GM21786 (cell line): ENCODE measurements at regions not wholly inside any gene's neighbourhood (a gene's known extent, or its start where the extent isn't known, plus 50 kb on each side); places are given as distances from the start of the nearest gene placed in this dataset.
"Not testable (repeated sequence)": the region's sequence is repeated elsewhere in the genome, so short reads cannot be mapped to it uniquely, and the experiment has no call there.

ENCODE experiments used
- ATAC-seq: cut with Tn5 transposase; IDR thresholded peaks from one replicate; pipeline ENCODE4 v1.9.1; 2021; ENCODE audit not compliant: unreplicated experiment

DNA sequence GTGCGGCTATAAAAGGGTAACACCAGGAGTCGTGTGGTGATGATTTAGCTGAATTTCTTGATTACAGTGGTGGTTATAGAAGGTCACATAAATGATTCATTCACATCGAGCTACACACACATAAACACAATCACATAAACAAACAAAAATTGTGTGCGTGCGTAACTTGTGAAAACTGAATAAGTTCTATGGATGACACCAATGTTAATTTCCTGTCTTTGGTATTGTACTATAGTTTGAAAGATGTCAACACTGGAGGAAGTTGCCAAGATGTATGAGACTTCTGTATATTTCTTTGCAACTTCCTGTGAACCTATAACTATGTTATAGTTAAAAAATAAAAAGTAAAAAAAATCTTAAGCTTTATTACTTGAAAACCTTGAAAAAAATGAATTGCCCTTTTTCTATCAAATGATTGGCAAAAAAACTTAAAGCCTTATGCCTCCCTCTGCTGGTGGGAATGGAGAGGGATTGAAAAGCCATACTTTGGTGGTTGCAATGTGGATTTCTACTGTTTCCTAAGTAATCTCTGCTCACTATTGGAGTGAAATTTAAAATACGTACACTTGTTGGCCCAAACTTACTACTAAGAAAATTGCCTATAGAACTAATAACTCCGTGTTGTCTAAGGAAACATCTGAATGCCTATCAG is 227.7 kb downstream of the RPIA start:
- no peak for ATAC-seq

DNA sequence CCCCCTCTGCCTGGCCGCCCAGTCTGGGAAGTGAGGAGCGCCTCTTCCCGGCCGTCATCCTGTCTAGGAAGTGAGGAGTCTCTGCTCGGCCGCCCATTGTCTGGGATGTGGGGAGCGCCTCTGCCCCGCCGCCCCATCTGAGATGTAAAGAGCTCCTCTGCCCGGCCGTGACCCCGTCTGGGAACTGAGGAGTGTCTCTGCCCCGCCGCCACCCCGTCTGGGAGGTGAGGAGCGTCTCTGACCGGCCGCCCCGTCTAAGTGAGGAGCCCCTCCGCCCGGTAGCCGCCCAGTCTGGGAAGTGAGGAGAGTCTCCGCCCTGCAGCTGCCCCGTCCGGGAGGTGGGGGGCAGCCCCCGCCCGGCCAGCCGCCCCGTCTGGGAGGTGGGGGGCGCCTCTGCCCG is 228.9 kb downstream of the RPIA start:
- not testable (repeated sequence) for ATAC-seq

DNA sequence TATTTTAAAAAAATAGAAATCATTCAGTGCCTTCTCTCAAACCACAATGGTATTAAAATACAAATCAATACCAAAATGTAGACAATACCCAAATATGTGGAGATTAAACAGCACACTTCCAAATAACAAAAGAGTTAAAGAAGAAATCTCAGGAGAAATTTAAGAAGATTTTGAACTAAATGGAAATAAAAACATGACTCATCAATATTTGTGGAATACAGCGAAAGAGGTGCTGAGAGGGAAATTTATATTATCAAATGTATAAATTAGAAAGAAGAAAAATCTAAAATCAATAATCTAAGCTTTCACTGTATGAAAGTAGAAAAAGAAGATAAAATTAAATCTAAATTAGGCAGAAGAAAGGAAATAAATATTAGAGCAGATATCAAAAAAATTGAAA is 233.1 kb downstream of the RPIA start:
- ATAC-seq, result no peak

DNA sequence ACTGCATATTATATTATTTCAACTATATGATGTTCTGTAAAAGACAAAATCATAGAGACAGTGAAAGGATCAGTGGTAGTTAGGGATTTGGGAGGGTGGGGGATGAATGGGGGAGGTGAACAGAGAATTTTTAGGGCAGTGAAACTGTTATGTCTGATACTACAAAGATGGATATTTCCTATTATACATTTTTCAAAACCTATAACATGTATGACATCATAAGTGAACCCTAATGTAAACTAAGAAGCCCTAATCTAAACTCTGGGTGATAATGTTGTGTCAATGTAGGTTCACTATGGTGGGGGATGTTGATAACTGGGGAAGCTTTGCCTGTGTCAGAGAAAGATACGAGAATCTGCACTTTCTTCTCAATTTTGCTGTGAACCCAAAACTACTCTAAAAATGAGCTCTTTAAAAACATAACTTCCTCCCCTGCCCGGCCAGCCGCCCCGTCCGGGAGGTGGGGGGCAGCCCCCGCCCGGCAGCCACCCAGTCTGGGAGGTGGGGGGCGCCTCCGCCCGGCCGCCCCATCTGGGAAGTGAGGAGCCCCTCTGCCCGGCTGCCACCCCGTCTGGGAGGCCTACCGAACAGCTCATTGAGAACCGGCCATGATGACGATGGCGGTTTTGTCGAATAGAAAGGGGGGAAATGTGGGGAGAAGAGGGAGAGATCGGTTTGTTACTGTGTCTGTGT is 234.4 kb downstream of the RPIA start:
- ATAC-seq, result no peak

DNA sequence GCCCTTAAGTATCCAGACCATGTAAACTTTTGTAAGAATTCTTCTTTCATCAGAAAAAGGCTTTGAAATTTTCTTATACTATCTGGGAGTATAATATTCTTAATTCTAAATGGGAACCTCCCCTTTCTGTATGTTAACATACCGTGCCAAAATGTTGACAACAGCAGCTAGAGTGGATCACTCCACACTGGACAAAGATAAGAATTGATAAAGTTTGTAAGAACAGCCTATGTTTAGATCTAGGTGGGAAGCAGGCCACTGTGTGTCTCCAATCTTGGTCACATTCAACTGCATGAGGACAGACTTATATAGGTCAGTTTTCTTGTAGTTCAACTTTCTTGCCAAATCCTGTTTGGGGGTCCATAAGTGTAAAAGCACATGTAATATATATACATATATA is 235.7 kb downstream of the RPIA start:
- no peak for ATAC-seq

DNA sequence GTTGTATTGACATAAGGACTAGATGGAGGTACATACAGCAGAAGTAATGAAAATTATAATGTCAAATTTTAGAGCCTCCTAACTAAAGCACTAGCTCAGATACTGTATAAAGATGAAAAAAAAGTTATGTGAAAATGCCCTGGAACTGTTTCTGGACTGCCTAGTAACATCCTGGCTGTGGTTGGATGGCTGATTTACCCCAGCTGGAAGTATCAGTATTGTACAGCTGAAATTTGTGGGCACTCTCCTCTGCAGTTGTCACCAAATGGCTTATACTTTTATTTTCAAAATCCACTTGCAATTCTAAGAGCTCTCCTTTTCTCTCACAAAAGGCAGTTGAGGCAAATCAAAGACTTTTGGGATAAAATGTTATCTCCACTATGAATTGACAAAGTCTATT is 239.2 kb downstream of the RPIA start:
- no peak for ATAC-seq

DNA sequence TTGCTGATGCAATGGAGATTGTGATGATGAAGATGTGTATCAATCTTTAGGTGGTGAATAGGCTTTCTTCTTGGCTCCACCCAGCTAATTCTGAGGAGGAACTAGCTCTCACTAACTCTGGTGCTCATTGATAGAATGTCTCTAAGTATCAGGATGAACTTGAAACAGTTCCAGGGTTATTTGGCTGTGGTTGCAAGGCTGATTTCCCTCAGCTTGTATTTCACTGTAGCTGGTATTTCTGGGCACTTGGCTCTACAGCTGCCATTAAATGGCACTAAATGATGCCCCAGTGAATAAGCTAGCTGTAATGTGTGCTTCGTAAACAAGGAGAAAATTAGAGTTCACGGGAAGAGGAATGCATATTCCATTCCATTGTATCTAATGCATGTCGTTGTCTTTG is 241.2 kb downstream of the RPIA start:
- ATAC-seq, result no peak

DNA sequence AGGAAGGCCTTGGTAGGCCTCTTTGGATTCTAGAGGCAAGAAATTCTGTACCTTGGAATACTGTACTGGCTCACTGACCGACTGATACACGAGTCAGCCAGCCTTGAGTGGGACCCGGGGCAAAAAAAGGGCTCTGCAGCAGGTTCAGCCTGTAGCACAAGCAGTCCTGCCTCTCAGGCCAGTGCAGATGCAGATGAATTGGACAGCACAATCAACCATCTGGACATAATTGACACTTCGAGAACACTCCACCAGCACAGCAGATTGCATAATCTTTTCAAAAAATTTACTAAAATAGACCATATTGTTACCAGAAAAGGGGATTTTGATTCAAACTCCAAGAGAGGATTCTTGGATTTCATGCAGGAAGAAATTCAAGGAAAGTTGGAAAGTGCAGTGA is 241.6 kb downstream of the RPIA start:
- no peak for ATAC-seq

DNA sequence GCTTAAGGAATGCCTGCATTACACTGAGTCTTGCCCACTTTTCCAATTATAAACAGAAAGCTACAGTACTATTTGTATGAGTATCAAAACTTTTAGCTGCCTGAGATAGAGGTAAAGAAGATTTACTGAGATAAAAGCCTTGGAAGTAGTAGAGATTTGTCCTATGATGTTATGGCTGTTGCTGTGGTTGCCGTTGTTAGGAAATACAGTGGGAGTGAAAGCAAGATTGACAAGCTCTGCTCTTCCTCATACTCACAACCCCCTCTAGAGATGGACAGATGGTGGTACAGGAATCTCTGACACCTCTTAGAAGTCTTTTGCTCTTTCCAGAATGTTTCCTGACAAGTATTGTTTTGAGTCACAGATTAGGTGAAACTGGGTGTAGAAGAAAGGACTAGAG is 242.5 kb downstream of the RPIA start:
- no peak for ATAC-seq

DNA sequence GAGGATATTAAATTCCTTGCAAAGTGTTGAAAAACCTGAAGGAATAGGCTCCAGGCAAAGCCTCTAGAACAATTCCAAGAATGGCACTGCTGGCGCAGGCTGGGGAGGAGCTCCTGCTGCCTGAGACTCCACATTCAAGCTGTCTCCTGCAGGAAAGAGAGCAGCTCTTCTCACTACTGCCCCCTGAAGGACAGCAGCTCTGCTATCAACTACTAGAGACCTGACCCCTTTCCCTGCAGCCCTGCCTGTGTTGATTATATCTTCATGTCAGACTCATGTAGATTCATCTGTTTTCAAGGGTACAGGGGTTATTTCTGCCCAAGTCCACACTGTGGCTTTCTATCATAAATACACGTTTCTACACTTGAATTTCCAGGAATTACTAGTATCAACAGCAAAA is 249.7 kb downstream of the RPIA start:
- ATAC-seq, result not testable (repeated sequence)

DNA sequence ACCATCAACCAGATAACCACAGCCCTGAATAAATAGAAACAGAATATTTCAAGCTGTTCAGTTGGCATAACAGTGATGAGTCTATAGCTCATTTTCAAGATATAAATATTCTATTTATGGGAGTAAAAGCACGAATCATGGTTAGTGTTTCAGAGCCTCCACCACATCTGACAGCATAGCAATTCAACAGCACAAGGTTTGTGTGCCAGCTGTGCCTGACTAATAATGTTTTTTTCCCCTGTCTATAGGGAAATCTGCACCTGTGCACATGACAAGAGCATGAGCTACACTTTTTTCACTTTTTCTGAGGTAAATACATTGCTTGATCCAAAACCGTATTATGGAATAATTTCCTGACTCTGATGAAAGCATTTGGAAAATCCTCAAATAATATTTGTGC is 251.3 kb downstream of the RPIA start:
- ATAC-seq, result no peak

DNA sequence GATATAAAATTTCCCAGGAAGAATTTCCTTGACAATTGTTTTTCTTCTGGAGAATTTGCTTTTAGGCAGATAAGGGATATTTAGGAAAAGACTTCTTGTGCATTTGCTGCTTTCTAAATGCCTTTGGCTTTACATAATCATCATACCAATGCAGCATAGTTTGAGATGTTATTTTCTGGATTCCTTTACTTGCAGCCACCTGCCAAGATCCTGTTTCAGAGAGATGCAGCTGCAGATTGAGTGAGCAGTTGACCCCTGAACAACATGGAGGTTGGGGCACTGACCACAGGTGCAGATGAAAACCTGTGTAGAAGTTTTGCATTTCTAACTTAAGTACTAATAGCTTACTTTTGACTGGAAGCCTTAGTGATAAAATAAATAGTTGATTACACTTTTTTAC is 257.9 kb downstream of the RPIA start:
- no peak for ATAC-seq

DNA sequence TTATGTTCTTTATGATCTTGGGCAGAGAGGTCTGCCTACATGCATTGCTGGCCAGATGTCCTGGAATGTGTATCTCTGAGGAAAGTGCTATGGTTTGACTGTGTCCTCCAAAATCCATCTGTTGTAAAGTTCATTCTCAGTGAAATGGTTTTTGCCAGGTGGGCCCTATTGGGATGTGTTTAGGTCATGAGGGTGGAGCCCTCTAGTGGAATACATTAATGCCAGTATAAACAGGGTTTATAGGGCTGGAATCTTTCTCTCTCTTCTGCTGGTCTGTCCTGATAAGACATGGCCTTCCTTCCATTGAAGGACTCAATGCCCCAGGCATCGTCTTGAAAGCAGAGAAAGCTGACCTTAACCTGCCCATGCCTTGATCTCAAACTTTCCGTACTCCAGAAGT is 258.5 kb downstream of the RPIA start:
- ATAC-seq, result no peak

DNA sequence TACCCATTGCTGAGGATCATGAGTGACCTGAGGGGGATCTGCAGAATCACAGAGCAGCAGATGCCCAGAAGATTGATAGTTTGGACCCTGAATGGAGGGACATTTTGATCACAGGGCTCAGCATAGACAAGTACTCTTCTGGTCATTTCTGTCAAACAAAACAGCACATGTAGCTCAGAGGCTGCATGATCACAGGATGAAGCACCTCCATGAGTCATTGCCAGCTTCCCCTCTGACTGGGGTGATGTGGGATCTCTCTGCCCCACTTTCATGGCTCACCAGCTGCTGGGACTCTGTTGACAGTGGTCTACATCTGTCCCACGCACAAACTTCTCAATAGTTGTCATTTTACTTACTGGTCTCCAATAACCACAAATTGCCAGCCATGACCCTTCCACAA is 264.1 kb downstream of the RPIA start:
- no peak for ATAC-seq

DNA sequence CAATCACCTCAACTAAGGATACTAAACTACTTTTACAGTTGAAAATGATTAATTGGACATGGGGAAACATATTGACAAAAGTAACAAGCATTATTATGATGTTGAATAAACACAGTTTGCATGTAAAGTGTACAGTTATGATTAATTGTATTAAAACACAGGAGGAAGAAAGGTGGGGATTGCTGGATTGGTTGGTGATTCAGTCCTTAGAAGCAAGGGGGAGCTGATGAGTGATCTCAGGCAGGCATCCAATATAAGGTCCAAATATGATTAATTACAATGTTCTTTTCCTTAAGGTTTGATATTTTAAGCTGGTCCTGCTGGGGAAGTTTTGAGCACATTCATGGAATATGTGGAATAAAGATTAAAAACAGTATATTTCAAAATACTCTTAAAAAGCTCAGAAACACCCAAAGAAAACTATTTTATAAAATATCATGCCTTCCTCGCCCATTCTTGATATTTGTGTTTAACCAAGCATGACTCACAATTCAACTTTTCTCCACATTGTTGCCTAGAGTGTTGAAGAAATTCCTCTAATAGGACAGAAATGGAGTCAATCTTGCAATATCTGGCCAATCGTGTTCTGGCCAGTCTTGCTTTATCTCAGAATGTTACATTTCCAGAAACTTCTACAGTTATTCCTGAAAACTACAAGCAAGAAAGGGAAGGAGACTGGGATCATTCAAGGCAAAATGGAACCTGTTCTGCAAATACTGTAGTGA is 268.2 kb downstream of the RPIA start:
- no peak for ATAC-seq

DNA sequence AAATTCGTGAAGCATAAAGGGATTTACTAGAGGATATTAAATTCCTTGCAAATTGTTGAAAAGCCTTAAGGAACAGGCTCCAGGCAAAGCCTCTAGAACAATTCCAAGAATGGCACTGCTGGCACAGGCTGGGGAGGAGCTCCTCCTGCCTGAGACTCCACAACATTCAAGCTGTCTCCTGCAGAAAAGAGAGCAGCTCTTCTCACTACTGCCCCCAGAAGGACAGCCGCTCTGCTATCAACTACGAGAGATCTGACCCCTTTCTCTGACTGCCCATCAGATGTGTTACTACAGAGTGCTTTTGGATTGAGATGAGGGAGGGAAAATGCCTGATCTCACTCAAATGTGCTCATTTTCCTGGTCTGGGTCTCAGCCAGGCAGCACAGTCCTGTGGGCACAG is 269.9 kb downstream of the RPIA start:
- not testable (repeated sequence) for ATAC-seq

DNA sequence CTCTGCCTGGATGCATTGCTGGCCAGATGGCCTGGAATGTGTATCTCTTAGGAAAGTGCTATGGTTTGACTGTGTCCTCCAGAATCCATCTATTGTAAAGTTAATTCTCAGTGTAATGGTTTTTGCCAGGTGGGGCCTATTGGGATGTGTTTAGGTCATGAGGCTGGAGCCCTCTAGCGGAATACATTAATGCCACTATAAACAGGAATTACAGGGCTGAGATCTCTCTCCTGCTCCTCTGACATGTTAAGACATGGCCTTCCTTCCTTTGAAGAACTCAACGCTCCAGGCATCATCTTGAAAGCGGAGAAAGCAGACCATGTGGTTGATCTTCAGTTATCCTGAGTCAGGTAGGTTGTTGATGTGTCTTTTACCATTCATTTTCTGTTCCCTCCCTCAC is 276.4 kb downstream of the RPIA start:
- no peak for ATAC-seq

DNA sequence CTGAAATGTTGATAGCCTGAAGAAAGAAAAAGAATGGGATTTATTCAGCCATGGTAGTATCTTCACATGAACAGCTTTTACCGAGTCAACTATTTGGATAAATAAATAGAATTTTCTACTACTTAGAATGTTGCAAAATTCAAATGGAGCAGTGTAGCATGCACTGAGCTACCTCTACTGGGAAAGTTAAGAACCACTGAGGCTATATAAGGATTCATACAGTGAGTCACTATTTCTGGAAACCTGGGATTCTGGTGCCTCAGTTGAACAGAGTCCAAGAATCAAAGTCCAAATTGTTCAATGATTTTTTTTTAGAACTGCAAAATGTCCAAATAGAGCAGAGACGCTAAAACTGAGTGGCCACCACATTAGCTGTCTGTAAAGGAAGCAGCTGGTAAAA is 286.5 kb downstream of the RPIA start:
- ATAC-seq, result not testable (repeated sequence)

DNA sequence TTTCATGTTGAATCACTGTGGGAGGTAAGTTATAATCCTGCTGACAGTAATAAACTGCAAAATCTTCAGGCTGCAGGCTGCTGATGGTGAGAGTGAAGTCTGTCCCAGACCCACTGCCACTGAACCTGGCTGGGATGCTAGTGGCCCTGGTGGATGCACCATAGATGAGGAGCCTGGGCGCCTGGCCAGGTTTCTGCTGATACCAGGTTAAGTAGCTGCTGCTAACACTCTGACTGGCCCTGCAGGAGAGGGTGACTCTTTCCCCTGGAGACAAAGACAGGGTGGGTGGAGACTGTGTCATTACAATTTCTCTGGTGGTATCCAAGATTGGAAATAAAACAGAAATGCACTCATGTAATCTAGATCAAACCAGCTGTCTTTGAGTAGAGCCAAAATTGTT is 287.0 kb downstream of the RPIA start:
- not testable (repeated sequence) for ATAC-seq

DNA sequence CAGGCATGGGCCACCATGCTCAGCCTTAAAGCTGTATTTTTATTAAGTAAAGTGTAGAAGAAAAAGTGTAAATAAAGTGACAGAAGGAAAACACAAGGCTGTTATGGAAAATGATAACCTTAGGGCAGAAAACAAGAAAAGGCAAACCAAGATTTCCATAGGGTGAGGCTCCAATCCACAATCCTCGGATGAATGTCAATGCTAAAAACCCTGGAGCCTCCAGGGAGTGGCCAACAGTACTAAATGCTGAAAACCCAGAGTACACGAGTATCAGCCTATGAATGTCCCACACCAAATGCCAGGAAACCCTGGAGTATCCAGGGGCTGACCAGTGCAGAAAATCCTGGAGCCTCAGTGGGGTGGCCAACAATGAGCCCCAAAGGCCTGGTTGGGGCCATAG is 292.6 kb downstream of the RPIA start:
- ATAC-seq, result not testable (repeated sequence)

DNA sequence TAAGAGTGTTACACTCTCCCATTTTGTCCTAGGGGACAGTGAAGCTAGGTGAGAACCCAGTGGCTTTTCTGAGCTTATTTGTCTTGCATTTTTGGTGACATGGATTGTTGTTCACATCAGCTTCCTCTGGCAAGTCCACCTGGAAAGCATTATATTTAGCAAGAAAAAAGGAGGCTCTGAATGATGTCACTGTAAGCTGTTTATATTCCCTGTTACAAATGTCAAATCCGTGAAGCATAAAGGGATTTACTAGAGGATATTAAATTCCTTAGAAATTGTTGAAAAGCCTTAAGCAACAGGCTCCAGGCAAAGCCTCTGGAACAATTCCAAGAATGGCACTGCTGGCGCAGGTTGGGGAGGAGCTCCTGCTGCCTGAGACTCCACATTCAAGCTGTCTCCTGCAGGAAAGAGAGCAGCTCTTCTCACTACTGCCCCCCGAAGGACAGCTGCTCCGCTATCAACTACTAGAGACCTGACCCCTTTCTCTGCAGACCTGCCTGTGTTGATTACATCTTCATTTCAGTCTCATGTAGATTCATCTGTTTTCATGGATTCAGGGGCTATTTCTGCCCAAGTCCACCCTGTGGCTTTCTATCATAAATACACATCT is 295.4 kb downstream of the RPIA start:
- ATAC-seq, result not testable (repeated sequence)

DNA sequence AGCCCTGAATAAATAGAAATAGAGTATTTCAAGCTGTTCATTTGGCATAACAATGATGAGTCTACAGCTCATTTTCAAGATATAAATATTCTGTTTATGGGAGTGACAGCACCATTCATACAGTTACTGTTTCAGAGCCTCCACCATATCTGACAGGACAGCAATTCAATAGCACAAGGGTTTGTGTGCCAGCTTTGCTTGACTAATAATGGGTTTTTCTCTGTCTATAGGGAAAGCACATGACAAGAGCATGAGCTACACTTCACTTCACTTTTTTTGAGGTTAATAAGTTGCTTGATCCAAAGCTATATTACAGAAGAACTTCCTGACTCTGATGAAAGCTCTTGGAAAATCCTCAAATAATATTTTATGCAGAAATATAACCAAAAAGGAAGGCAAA is 297.1 kb downstream of the RPIA start:
- not testable (repeated sequence) for ATAC-seq
